GM23248 (cell line): ENCODE measurements at regions not wholly inside any gene's neighbourhood (a gene's known extent, or its start where the extent isn't known, plus 50 kb on each side); places are given as distances from the start of the nearest gene placed in this dataset.
A peak's percentile ranks its signal among the peaks of the same experiment; 100 is the strongest.

ENCODE experiments used
- DNase-seq: peaks from one replicate; pipeline ENCODE4 v3.0.0-alpha.2; 2015
- H2AFZ ChIP-seq: fragments of 200-600 bp; sonication (generic); 2 replicates; pipeline ENCODE4 v1.6.1; 2016; ENCODE audit warnings: antibody characterized with exemption
- H3F3A ChIP-seq: fragments of 200-600 bp; sonication (generic); 2 replicates; pipeline ENCODE4 v1.6.1; 2016; ENCODE audit warnings: mild to moderate bottlenecking, antibody characterized with exemption, mixed run types; ENCODE audit not compliant: insufficient read depth
- H3K27ac ChIP-seq: fragments of 200-600 bp; sonication (generic); 2 replicates; pipeline ENCODE4 v1.5.1; 2016; ENCODE audit warnings: mild to moderate bottlenecking
- H3K27me3 ChIP-seq: fragments of 200-600 bp; sonication (generic); replicated peaks from 2 replicates; pipeline ENCODE4 v1.6.1; 2016; ENCODE audit warnings: mild to moderate bottlenecking; ENCODE audit not compliant: insufficient read depth
- H3K36me3 ChIP-seq: fragments of 200-600 bp; sonication (generic); 2 replicates; pipeline ENCODE4 v1.6.1; 2016; ENCODE audit warnings: low read depth, mild to moderate bottlenecking
- H3K4me1 ChIP-seq: fragments of 200-600 bp; sonication (generic); 2 replicates; pipeline ENCODE4 v1.6.1; 2016; ENCODE audit warnings: mild to moderate bottlenecking; ENCODE audit not compliant: insufficient read depth
- H3K4me2 ChIP-seq: fragments of 200-600 bp; sonication (generic); one replicate; pipeline ENCODE4 v1.6.1; 2016; ENCODE audit warnings: mild to moderate bottlenecking; ENCODE audit not compliant: unreplicated experiment
- H3K4me3 ChIP-seq: fragments of 200-600 bp; sonication (generic); 2 replicates; pipeline ENCODE4 v1.5.1; 2016; ENCODE audit warnings: mild to moderate bottlenecking
- H3K79me2 ChIP-seq: fragments of 200-600 bp; sonication (generic); 2 replicates; pipeline ENCODE4 v1.6.1; 2016; ENCODE audit warnings: mild to moderate bottlenecking; ENCODE audit not compliant: insufficient read depth
- H3K9ac ChIP-seq: fragments of 200-600 bp; sonication (generic); 2 replicates; pipeline ENCODE4 v1.6.1; 2016; ENCODE audit warnings: mild to moderate bottlenecking
- H3K9me2 ChIP-seq: fragments of 200-600 bp; sonication (generic); 2 replicates; pipeline ENCODE4 v1.6.1; 2016; ENCODE audit warnings: mixed run types, mild to moderate bottlenecking, moderate library complexity; ENCODE audit not compliant: insufficient read depth
- H3K9me3 ChIP-seq: fragments of 200-600 bp; sonication (generic); one replicate; pipeline ENCODE4 v1.6.1; 2017; ENCODE audit warnings: low read depth
- H4K20me1 ChIP-seq: fragments of 200-600 bp; sonication (generic); 2 replicates; pipeline ENCODE4 v1.6.0; 2016; ENCODE audit not compliant: insufficient read depth
- EZH2 ChIP-seq: fragments of 200-600 bp; sonication (generic); IDR thresholded peaks from 2 replicates; pipeline ENCODE4 v1.6.1; 2018; ENCODE audit warnings: antibody characterized with exemption, mild to moderate bottlenecking; ENCODE audit not compliant: insufficient read depth, poor library complexity, severe bottlenecking
- EZH2phosphoT487 ChIP-seq: fragments of 200-600 bp; sonication (generic); IDR thresholded peaks from 2 replicates; pipeline ENCODE4 v1.6.1; 2018; ENCODE audit warnings: antibody characterized with exemption, moderate library complexity, mild to moderate bottlenecking, low read depth; ENCODE audit not compliant: insufficient read depth
- WGBS, 2 experiments: methylation state at CpG; one replicate each; pipeline ENCODE4 v1.1.6; 2015 to 2017; ENCODE audit warnings: low lambda C conversion rate in 2 of 2, low coverage in 1 of 2; ENCODE audit errors: missing lambda C conversion rate in 2 of 2; 5-methylcytosine and 5-hydroxymethylcytosine counted together
- in situ Hi-C: fragments of 300-500 bp; cut with MboI; formaldehyde crosslinking; loops from 2 replicates; pipeline ENCODE4 v1.15.0; 2020

DNA sequence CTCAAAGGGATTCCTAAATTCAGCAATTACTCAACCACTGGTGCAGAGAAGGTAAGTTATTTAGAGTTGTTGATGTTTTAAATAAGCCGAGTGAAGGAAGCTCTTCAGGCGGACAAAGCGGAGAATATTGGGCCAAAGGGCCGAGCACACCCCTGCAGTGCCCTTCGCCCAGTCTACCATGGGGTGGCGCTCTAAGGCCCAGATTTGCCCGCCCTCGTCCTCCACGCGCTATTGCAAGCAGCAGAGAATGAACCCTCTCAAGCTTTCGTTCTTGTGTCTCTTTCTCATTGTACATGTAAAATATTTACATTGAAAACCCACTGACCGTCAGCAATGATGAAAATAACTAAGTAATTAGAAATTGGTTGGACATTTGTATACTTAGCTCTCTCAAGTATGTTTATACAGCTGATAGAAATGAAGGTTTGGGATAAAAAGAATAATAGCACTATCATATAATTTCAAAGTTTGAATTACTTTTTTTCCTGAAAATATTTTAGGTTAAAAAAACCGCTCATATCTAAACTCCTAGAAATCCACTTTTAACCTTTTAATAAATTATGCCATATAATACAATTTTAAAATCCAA, 195.0 kb upstream of the CEP162 start:
- TF ChIP-seq EZH2 (no peak), EZH2phosphoT487 (no peak)
- Histone ChIP-seq H3K4me3 (no peak overlapping the region), H3K4me2 (no peak overlapping the region), H3K4me1 (no peaks in the 10 kb centered on the region), H3K9me2 (no peaks in the 10 kb centered on the region), H3K27me3 (no peaks in the 10 kb centered on the region), H3K27ac (no peak overlapping the region), H3K9ac (no peak overlapping the region), H3K36me3 (no peaks in the 10 kb centered on the region), H3K9me3 (no peaks in the 10 kb centered on the region), H3K79me2 (no peaks in the 10 kb centered on the region), H3F3A (no peaks in the 10 kb centered on the region), H2AFZ (no peak overlapping the region), H4K20me1 (no peaks in the 10 kb centered on the region)
- DNase-seq: peak; percentile 6
- WGBS, 2 experiments: 91% methylated on average over 13 of the region's 13 CpGs
- in situ Hi-C loops: no loop called here

DNA sequence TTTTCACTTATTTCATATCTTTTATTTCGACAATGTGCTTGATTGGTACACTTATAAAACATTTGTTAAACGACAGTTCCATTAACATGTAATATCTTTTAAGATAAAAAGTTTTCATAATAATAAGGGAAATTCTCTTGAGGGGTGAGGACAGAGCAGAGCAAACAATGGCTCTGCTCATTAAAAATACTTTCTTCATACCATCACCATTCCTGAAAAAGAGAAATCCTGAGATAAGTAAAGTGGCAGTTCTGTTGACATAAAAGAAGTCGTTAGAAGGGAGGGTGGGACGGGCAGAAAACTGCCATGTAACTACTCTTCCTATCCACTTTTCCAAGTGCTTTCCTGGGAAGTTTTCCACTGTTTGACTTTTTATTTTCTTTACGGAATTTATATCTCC, 193.6 kb upstream of the CEP162 start:
- Histone ChIP-seq H3K4me3 (no peak overlapping the region), H2AFZ (no peak overlapping the region), H3K79me2 (no peaks in the 10 kb centered on the region), H3K27ac (no peak overlapping the region), H3F3A (no peaks in the 10 kb centered on the region), H3K9me3 (no peaks in the 10 kb centered on the region), H4K20me1 (no peaks in the 10 kb centered on the region), H3K27me3 (no peaks in the 10 kb centered on the region), H3K4me2 (no peak overlapping the region), H3K9ac (no peak overlapping the region), H3K4me1 (no peaks in the 10 kb centered on the region), H3K9me2 (no peaks in the 10 kb centered on the region), H3K36me3 (no peaks in the 10 kb centered on the region)
- in situ Hi-C loops: no loop called here
- 76 to 77% methylated on average over 5 of the region's 5 CpGs for WGBS, 2 experiments
- DNase-seq: no peak
- no peak for TF ChIP-seq EZH2phosphoT487
- TF ChIP-seq EZH2: no peak

DNA sequence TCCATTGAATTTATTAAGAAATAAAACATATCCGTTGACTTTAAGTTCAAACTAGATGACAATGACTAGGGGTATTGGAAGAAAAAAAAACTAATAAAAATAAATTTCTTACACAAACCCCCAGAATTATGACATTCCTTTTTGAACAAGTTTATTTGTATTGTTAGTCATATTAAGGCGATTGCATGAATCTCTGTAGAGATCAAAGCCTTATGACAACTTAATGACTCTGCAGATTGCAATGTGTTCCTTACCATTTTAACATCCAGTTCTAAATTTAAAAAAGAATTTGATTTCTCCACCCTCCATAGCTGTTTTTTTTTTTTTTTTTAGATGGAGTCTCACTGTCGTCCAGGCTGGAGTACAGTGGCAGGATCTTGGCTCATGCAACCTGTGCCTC, 189.8 kb upstream of the CEP162 start:
- no peaks in the 10 kb centered on the region for H3K9me3 ChIP-seq
- H3K9me2 ChIP-seq: no peaks in the 10 kb centered on the region
- no peaks in the 10 kb centered on the region for H3K4me1 ChIP-seq
- H3K27ac ChIP-seq: no peak overlapping the region
- H3K27me3 ChIP-seq: no peaks in the 10 kb centered on the region
- H3K4me3 ChIP-seq: no peak overlapping the region
- 0 out of 2 replicates have a peak, but pooled peaks have one; percentile 46 for TF ChIP-seq EZH2phosphoT487
- TF ChIP-seq EZH2: no peak
- H3K36me3 ChIP-seq: no peaks in the 10 kb centered on the region
- H3K9ac ChIP-seq: no peak overlapping the region
- H2AFZ ChIP-seq: no peak overlapping the region
- no peak overlapping the region for H3K4me2 ChIP-seq
- in situ Hi-C loops: no loop called here
- H3K79me2 ChIP-seq: no peaks in the 10 kb centered on the region
- 17 to 20% methylated on average over 3 of the region's 3 CpGs for WGBS, 2 experiments
- H3F3A ChIP-seq: no peaks in the 10 kb centered on the region
- peak; percentile 60 for DNase-seq
- H4K20me1 ChIP-seq: no peaks in the 10 kb centered on the region

DNA sequence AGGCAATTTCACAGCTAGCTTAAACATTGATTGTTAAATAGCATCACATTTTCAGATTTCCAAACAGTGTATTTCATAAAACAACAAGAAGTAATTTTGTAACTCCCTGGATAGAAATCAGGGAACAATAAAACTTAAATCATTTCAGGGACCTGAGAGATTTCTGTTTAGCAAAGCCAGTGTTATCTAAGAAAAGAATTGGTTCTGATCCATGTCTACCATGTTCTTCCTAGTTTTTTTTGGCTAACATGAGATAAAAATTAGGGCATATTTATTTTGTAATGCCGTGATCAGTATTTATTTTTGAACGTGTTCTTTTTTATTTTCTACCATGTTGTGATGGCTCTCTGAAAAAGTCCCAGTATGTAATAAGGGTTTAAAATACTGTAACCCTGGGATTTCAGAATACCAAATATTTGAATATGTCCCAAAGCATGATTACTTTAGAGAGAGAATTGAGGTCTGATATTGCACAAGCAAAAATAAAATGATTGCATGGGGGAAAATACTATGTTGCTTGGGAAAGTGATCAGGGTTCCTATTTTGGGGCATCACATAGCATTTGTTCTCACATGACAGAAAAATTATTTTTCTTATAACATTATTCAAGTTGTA, 188.7 kb upstream of the CEP162 start:
- H3F3A ChIP-seq: peaks cover 1% of the 10 kb centered on the region; the same call in 1 of the 2 replicates
- 40 to 44% methylated on average over 2 of the region's 2 CpGs for WGBS, 2 experiments
- no peaks in the 10 kb centered on the region for H3K9me3 ChIP-seq
- no peaks in the 10 kb centered on the region for H3K9me2 ChIP-seq
- H4K20me1 ChIP-seq: no peaks in the 10 kb centered on the region
- H3K27me3 ChIP-seq: no peaks in the 10 kb centered on the region
- no peak for TF ChIP-seq EZH2
- TF ChIP-seq EZH2phosphoT487: no peak
- no peak overlapping the region for H3K4me2 ChIP-seq
- no peaks in the 10 kb centered on the region for H3K36me3 ChIP-seq
- no peaks in the 10 kb centered on the region for H3K79me2 ChIP-seq
- in situ Hi-C loops: no loop called here
- no peak overlapping the region for H2AFZ ChIP-seq
- H3K27ac ChIP-seq: no peak overlapping the region
- H3K9ac ChIP-seq: no peak overlapping the region
- H3K4me1 ChIP-seq: peaks cover 6% of the 10 kb centered on the region
- H3K4me3 ChIP-seq: no peak overlapping the region
- DNase-seq: peak; percentile 6
